ENCODE measurements at regions not wholly inside any gene's neighbourhood (a gene's known extent, or its start where the extent isn't known, plus 50 kb on each side); places are given as distances from the start of the nearest gene placed in this dataset.

DNA sequence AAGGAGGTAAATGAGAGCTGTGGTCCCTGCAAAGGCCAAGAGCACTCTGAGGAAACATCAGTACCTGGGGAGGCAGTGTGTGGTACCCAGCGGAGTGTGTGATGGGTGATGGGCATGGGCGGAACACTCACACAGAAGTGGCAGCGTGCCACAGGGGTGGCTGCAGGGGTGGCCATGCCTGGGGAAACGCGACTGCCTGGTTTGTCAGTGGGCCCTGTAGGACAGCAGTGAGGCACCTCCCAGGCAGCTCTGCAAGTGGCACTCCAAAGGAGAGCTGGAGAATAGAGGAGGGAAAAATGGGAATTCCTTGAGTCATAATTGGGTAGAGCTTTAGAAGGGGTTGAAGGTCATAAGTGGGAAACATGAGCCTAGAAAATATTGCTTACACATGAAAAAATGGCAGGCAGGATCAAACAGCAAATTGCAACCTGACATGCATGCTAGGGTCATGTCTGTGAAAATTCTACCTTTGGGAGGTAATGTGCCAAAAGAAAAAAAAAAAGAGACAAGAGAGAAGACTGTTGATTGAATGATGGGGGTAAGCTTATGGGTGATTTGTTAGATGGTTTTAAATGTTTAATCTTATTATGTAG, 138.4 kb downstream of the RPLP1 start:
- no peak for TF ChIP-seq TAF1 (IDR thresholded peaks at IDR 0.05; ENCODE audit: low read depth, low read length)
- no peak for DNase-seq (ENCODE audit: insufficient read length, low spot score)

DNA sequence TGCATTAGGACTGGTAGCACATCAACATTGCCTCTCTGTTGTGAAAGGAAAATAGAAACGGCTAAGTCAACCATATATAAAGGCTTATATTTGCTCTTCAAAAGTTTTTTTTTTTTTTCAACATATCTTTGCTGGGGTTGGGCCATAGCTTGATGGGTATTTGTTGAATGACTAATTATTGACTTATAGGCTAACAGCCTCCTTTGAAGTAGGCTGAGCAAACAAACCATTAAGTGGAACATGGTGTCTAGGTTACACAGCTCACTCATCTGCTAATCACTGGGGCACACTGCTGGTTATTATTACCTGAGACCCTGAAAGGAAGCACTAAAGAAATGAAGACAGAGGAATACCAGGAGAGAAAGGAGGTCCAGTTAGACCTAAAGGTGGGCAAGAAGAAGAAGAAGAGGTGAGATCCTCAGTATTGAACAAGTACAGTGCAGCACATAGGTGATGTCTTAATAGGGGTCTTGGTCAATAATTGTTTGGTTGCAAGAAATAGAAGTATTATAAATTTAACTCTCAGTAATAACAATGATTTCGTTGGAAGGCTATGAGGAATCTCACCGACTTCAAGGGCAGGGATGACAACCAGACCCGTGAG, 139.4 kb downstream of the RPLP1 start:
- no peak for FAIRE-seq
- TF ChIP-seq POLR2A (IDR thresholded peaks at IDR 0.05; ENCODE audit: low read depth, low read length), result no peak
- TF ChIP-seq POLR2AphosphoS5 (IDR thresholded peaks at IDR 0.05; ENCODE audit: low read depth, low read length), result no peak
- TF ChIP-seq TAF1 (IDR thresholded peaks at IDR 0.05; ENCODE audit: low read depth, low read length), result no peak
- TF ChIP-seq POU2F2 (IDR thresholded peaks at IDR 0.05; ENCODE audit: low read depth, low read length), result no peak
- TF ChIP-seq SPI1 (IDR thresholded peaks at IDR 0.05; ENCODE audit: low read depth, low read length), result no peak
- no peak for TF ChIP-seq PAX5 (IDR thresholded peaks at IDR 0.05; ENCODE audit: insufficient read depth, low read length, severe bottlenecking)
- DNase-seq (ENCODE audit: insufficient read length, low spot score), result no peak

More for the DNA sequence above, 138.4 kb downstream of the RPLP1 start:
- FAIRE-seq, result no peak

- no peak for FAIRE-seq
- DNase-seq (ENCODE audit: insufficient read length, low spot score), result no peak
Observed at GRCh38 chr15:69592954-69593353, 140.3 kb downstream of the RPLP1 start.

DNA sequence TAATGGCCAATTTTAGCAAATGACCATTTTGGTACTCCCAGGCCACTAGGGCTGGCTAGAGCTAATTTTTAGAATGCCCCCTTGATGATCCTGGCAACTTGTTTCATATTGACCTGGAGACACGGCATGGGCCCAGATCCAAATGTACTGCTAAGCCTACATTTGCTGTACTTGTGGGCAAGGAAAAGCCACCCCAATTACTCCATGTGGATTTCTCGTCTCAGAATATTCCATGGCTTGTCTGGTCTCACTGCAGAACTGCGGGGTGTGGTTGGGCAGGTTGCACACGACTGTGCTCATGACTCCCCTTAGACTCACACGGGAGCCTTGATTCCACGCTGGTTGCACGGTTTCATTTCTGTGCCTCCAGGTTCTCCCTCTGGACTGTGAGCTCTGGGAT, 140.9 kb downstream of the RPLP1 start:
- FAIRE-seq (no peak), DNase-seq (ENCODE audit: insufficient read length, low spot score) (no peak)
- no peak for TF ChIP-seq PAX5 (IDR thresholded peaks at IDR 0.05; ENCODE audit: insufficient read depth, low read length, severe bottlenecking)
- no peak for TF ChIP-seq POLR2AphosphoS5 (IDR thresholded peaks at IDR 0.05; ENCODE audit: low read depth, low read length)
- no peak for TF ChIP-seq TAF1 (IDR thresholded peaks at IDR 0.05; ENCODE audit: low read depth, low read length)
- no peak for TF ChIP-seq POU2F2 (IDR thresholded peaks at IDR 0.05; ENCODE audit: low read depth, low read length)
- TF ChIP-seq POLR2A (IDR thresholded peaks at IDR 0.05; ENCODE audit: low read depth, low read length), result no peak
- TF ChIP-seq SPI1 (IDR thresholded peaks at IDR 0.05; ENCODE audit: low read depth, low read length), result no peak

More at GRCh38 chr15:69592954-69593353, 140.3 kb downstream of the RPLP1 start:
- TF ChIP-seq POU2F2 (IDR thresholded peaks at IDR 0.05; ENCODE audit: low read depth, low read length) (no peak), POLR2A (IDR thresholded peaks at IDR 0.05; ENCODE audit: low read depth, low read length) (no peak), POLR2AphosphoS5 (IDR thresholded peaks at IDR 0.05; ENCODE audit: low read depth, low read length) (no peak), TAF1 (IDR thresholded peaks at IDR 0.05; ENCODE audit: low read depth, low read length) (no peak), SPI1 (IDR thresholded peaks at IDR 0.05; ENCODE audit: low read depth, low read length) (no peak), PAX5 (IDR thresholded peaks at IDR 0.05; ENCODE audit: insufficient read depth, low read length, severe bottlenecking) (no peak)

- TF ChIP-seq POLR2A (IDR thresholded peaks at IDR 0.05; ENCODE audit: low read depth, low read length), result no peak
- TF ChIP-seq PAX5 (IDR thresholded peaks at IDR 0.05; ENCODE audit: insufficient read depth, low read length, severe bottlenecking), result no peak
- no peak for TF ChIP-seq POLR2AphosphoS5 (IDR thresholded peaks at IDR 0.05; ENCODE audit: low read depth, low read length)
- TF ChIP-seq POU2F2 (IDR thresholded peaks at IDR 0.05; ENCODE audit: low read depth, low read length), result no peak
- no peak for TF ChIP-seq SPI1 (IDR thresholded peaks at IDR 0.05; ENCODE audit: low read depth, low read length)
- TF ChIP-seq TAF1 (IDR thresholded peaks at IDR 0.05; ENCODE audit: low read depth, low read length), result no peak
- FAIRE-seq (no peak), DNase-seq (ENCODE audit: insufficient read length, low spot score) (no peak)
Observed at GRCh38 chr15:69593981-69594966, 141.7 kb downstream of the RPLP1 start.

DNA sequence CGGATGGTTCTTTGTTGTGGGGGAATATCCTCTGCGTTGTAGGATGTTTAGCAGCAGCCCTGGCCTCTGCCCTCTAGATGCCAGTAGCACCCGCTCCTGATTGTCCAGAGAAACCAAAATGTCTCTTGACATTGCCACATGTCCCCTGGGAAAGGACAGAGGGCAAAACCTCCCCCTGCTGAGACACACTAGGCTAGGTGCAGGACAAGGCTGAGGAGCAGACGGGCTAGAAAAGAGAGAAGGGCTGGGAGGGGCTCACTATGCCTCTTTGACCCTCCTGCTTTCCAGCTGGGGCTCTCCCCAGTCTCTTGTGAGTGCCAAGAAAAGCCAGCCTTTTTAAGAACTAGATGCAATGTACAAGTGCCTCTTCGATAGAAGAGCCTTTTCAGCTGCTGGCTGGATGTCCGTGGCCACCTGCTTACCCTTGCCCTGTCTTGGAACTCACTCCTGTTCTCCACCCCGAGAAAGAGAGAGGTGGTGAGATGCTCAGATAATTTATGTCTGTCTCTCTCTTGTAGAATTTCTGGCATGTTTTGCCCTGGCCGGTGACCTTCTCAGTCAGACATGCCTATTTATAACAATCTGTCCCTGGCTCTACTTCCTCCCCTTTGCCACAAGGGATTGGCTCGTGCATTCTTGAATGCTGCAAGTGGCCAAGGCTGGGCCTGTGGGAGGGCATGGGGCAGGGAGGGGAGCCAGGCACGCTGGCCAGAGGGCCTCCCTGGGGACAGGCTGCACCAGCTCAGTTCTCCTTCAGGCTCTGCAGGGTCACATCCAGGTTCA, 142.6 kb downstream of the RPLP1 start:
- DNase-seq (ENCODE audit: insufficient read length, low spot score) (no peak), FAIRE-seq (no peak)
- no peak for TF ChIP-seq SPI1 (IDR thresholded peaks at IDR 0.05; ENCODE audit: low read depth, low read length)
- TF ChIP-seq POU2F2 (IDR thresholded peaks at IDR 0.05; ENCODE audit: low read depth, low read length), result no peak
- no peak for TF ChIP-seq TAF1 (IDR thresholded peaks at IDR 0.05; ENCODE audit: low read depth, low read length)
- no peak for TF ChIP-seq POLR2AphosphoS5 (IDR thresholded peaks at IDR 0.05; ENCODE audit: low read depth, low read length)
- no peak for TF ChIP-seq PAX5 (IDR thresholded peaks at IDR 0.05; ENCODE audit: insufficient read depth, low read length, severe bottlenecking)
- TF ChIP-seq POLR2A (IDR thresholded peaks at IDR 0.05; ENCODE audit: low read depth, low read length), result no peak

DNA sequence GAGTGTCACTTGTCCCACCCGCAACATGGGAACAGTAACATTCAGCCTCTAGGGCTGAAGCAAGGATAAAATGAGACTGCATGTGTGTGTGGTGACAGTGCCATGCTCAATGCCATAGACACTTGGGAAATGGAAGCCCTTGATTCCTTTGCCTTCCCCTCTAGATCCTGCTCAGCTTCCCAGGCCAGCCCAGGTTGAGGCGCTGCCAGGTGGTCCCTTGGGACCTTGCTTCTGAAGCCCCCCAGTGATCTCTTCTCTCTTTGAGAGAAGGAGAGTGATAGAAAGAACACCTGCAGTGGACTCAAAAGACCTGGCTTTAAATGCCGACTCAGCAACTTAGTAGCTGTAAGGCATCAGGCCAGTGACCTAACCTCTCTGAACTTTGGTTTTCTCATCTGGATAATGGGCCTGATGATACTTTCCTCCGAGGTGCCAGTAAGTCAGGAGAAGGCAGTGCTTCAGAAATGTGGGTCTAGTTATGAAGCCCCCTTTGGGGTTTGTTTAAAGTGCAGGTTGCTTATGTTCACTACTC, 144.5 kb downstream of the RPLP1 start:
- DNase-seq (ENCODE audit: insufficient read length, low spot score) (no peak), FAIRE-seq (no peak)
- TF ChIP-seq POLR2A (IDR thresholded peaks at IDR 0.05; ENCODE audit: low read depth, low read length) (no peak), SPI1 (IDR thresholded peaks at IDR 0.05; ENCODE audit: low read depth, low read length) (no peak), PAX5 (IDR thresholded peaks at IDR 0.05; ENCODE audit: insufficient read depth, low read length, severe bottlenecking) (no peak), POU2F2 (IDR thresholded peaks at IDR 0.05; ENCODE audit: low read depth, low read length) (no peak), POLR2AphosphoS5 (IDR thresholded peaks at IDR 0.05; ENCODE audit: low read depth, low read length) (no peak), TAF1 (IDR thresholded peaks at IDR 0.05; ENCODE audit: low read depth, low read length) (no peak)

GRCh38 chr15:69599271-69599670, 146.7 kb downstream of the RPLP1 start:
- DNase-seq (ENCODE audit: insufficient read length, low spot score) (no peak), FAIRE-seq (no peak)
- no peak for TF ChIP-seq POLR2AphosphoS5 (IDR thresholded peaks at IDR 0.05; ENCODE audit: low read depth, low read length)
- no peak for TF ChIP-seq SPI1 (IDR thresholded peaks at IDR 0.05; ENCODE audit: low read depth, low read length)
- TF ChIP-seq POU2F2 (IDR thresholded peaks at IDR 0.05; ENCODE audit: low read depth, low read length), result no peak
- no peak for TF ChIP-seq PAX5 (IDR thresholded peaks at IDR 0.05; ENCODE audit: insufficient read depth, low read length, severe bottlenecking)
- TF ChIP-seq POLR2A (IDR thresholded peaks at IDR 0.05; ENCODE audit: low read depth, low read length), result no peak
- no peak for TF ChIP-seq TAF1 (IDR thresholded peaks at IDR 0.05; ENCODE audit: low read depth, low read length)
